Mesendoderm (in vitro differentiated cells): ENCODE measurements at regions not wholly inside any gene's neighbourhood (a gene's known extent, or its start where the extent isn't known, plus 50 kb on each side); places are given as distances from the start of the nearest gene placed in this dataset.

ENCODE experiments used
- DNase-seq: peaks from one replicate; pipeline ENCODE4 v3.0.0; 2013
- H2AK5ac ChIP-seq: 2 replicates; pipeline ENCODE4 v1.6.1; 2013; ENCODE audit warnings: low read length, inconsistent platforms
- H2BK120ac ChIP-seq: 2 replicates; pipeline ENCODE4 v1.6.1; 2013; ENCODE audit warnings: low read depth, mild to moderate bottlenecking, low read length, moderate library complexity, mixed read lengths
- H2BK15ac ChIP-seq: replicated peaks from 2 replicates; pipeline ENCODE4 v1.6.1; 2013; ENCODE audit warnings: low read depth, mild to moderate bottlenecking, moderate library complexity
- H2BK5ac ChIP-seq: 2 replicates; pipeline ENCODE4 v1.6.1; 2013; ENCODE audit warnings: low read length, inconsistent platforms
- H3K18ac ChIP-seq: 2 replicates; pipeline ENCODE4 v1.6.1; 2013; ENCODE audit warnings: mild to moderate bottlenecking, low read length, mixed read lengths
- H3K23ac ChIP-seq: one replicate; pipeline ENCODE4 v1.6.1; 2013; ENCODE audit warnings: low read length
- H3K27ac ChIP-seq: 2 replicates; pipeline ENCODE4 v1.5.1; 2013; ENCODE audit warnings: low read depth, mild to moderate bottlenecking, inconsistent platforms, low read length, moderate library complexity
- H3K27me3 ChIP-seq: 2 replicates; pipeline ENCODE4 v1.6.1; 2013; ENCODE audit warnings: low read length, control low read depth, mild to moderate bottlenecking, inconsistent platforms; ENCODE audit not compliant: insufficient read depth, poor library complexity
- H3K36me3 ChIP-seq: 2 replicates; pipeline ENCODE4 v1.6.1; 2013; ENCODE audit warnings: low read length, inconsistent platforms; ENCODE audit not compliant: control insufficient read depth, insufficient read depth
- H3K4ac ChIP-seq: one replicate; pipeline ENCODE4 v1.6.1; 2013; ENCODE audit warnings: low read depth, mild to moderate bottlenecking, low read length, moderate library complexity
- H3K4me1 ChIP-seq: 2 replicates; pipeline ENCODE4 v1.6.1; 2013; ENCODE audit warnings: low read depth, low read length, inconsistent platforms; ENCODE audit not compliant: control insufficient read depth
- H3K4me2 ChIP-seq: 2 replicates; pipeline ENCODE4 v1.6.1; 2013; ENCODE audit warnings: low read length
- H3K4me3 ChIP-seq: 2 replicates; pipeline ENCODE4 v1.5.1; 2013; ENCODE audit warnings: mild to moderate bottlenecking, low read length
- H3K56ac ChIP-seq: one replicate; pipeline ENCODE4 v1.6.1; 2013; ENCODE audit warnings: low read length
- H3K79me1 ChIP-seq: 2 replicates; pipeline ENCODE4 v1.6.1; 2013; ENCODE audit warnings: low read length, inconsistent platforms
- H3K79me2 ChIP-seq: 2 replicates; pipeline ENCODE4 v1.6.1; 2013; ENCODE audit warnings: mild to moderate bottlenecking, low read length; ENCODE audit not compliant: control insufficient read depth, insufficient read depth
- H3K9ac ChIP-seq: 2 replicates; pipeline ENCODE4 v1.6.1; 2013; ENCODE audit warnings: low read length, inconsistent platforms
- H4K5ac ChIP-seq: one replicate; pipeline ENCODE4 v1.6.1; 2013; ENCODE audit warnings: low read length
- H4K8ac ChIP-seq: one replicate; pipeline ENCODE4 v1.6.1; 2013; ENCODE audit warnings: low read depth, mild to moderate bottlenecking, control low read depth, low read length, moderate library complexity
- WGBS: extraction: QIAGEN DNeasy Blood & Tissue Kit; methylation state at CpG from one replicate; pipeline ENCODE4 v1.1.7; 2013; ENCODE audit warnings: low lambda C conversion rate, missing lambda C conversion rate; ENCODE audit not compliant: insufficient coverage; ENCODE audit errors: extremely low coverage; 5-methylcytosine and 5-hydroxymethylcytosine counted together

DNA sequence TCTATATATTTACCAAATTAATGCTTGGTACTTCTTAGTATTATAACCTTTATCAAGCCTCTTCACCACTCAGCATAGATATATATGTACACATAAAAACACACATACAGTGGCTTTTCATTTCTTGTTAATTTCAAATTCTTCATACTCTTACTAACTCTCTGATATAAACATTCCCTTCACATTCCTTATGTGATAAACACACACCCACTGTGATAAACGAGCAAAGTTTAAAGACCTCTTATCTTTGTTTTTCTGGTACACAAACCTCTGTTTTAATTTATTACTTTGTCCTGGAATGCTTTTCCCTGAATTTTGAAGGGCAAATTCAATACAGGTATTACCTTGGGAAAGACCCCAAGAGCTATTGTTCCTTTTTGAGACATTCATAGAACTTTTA is 379.1 kb upstream of the TMPRSS15 start:
- H3K79me2 ChIP-seq, result no peaks in the 10 kb centered on the region
- H3K9ac ChIP-seq, result no peak overlapping the region
- no peak overlapping the region for H2AK5ac ChIP-seq
- no peak overlapping the region for H3K4ac ChIP-seq
- H4K5ac ChIP-seq, result no peak overlapping the region
- H3K18ac ChIP-seq, result no peak overlapping the region
- no CpG with 5 or more reads among the region's 1 CpG for WGBS
- no peak overlapping the region for H3K4me2 ChIP-seq
- H3K36me3 ChIP-seq, result no peaks in the 10 kb centered on the region
- no peak overlapping the region for H3K56ac ChIP-seq
- H3K27ac ChIP-seq, result no peak overlapping the region
- no peak overlapping the region for H3K4me3 ChIP-seq
- H4K8ac ChIP-seq, result no peak overlapping the region
- no peak overlapping the region for H2BK120ac ChIP-seq
- H3K79me1 ChIP-seq, result no peaks in the 10 kb centered on the region
- H2BK15ac ChIP-seq, result no peak overlapping the region
- H2BK5ac ChIP-seq, result no peak overlapping the region
- DNase-seq, result no peak
- no peaks in the 10 kb centered on the region for H3K4me1 ChIP-seq
- no peak overlapping the region for H3K23ac ChIP-seq
- no peaks in the 10 kb centered on the region for H3K27me3 ChIP-seq

DNA sequence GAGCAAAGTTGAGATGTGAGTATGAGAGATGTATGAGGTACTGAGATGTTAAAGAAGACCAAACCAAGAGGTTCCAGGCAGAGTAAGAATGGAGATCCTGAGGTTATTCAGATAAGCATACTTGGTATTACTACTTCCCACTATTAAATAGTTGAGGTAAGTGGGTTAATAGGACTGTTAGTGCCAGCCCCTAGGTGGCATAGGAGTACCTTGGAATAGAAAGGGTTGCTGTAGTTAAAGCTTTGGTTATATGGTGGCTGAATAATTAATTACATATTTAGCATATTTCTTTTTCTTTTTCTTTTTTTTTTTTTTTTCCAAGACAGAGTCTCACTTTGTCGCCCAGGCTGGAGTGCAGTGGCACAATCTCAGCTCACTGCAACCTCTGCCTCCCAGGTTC is 397.9 kb upstream of the TMPRSS15 start:
- H3K79me1 ChIP-seq, result no peaks in the 10 kb centered on the region
- no peaks in the 10 kb centered on the region for H3K79me2 ChIP-seq
- H3K4me2 ChIP-seq, result no peak overlapping the region
- H3K27me3 ChIP-seq, result no peaks in the 10 kb centered on the region
- no peak overlapping the region for H3K27ac ChIP-seq
- no peak overlapping the region for H3K56ac ChIP-seq
- H2BK15ac ChIP-seq, result no peak overlapping the region
- no peak overlapping the region for H3K23ac ChIP-seq
- no peaks in the 10 kb centered on the region for H3K4me1 ChIP-seq
- H4K5ac ChIP-seq, result no peak overlapping the region
- H2BK120ac ChIP-seq, result no peak overlapping the region
- H3K18ac ChIP-seq, result no peak overlapping the region
- H2AK5ac ChIP-seq, result no peak overlapping the region
- DNase-seq, result peak; percentile 36
- H3K9ac ChIP-seq, result no peak overlapping the region
- H3K4me3 ChIP-seq, result no peak overlapping the region
- no peak overlapping the region for H4K8ac ChIP-seq
- no peak overlapping the region for H3K4ac ChIP-seq
- no CpG with 5 or more reads among the region's 1 CpG for WGBS
- H3K36me3 ChIP-seq, result no peaks in the 10 kb centered on the region
- no peak overlapping the region for H2BK5ac ChIP-seq

DNA sequence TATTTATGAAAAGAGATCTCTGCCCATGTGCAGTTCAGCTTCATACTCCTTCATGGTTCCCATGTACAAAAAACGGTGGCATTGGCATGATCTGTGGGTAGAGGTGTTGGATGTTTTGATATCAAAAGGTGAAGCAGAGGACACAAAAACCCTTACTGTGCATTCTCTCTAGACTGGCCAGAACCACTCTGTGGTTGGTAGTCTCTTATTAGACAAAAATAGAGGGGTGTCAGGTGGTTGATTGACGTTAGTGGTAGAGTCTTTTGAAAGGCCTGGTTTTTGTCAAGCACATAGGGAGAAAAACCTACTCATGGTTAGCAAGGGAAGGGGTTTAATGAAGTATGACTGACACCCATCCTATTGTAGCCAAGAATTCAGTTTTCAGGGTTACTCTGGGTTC is 400.0 kb upstream of the TMPRSS15 start:
- Histone ChIP-seq H2AK5ac (no peak overlapping the region), H4K5ac (no peak overlapping the region), H3K27me3 (no peaks in the 10 kb centered on the region), H3K4me2 (no peak overlapping the region), H3K27ac (no peak overlapping the region), H3K23ac (no peak overlapping the region), H2BK15ac (no peak overlapping the region), H2BK120ac (no peak overlapping the region), H3K79me2 (no peaks in the 10 kb centered on the region), H3K9ac (no peak overlapping the region), H3K18ac (no peak overlapping the region), H3K79me1 (no peaks in the 10 kb centered on the region), H4K8ac (no peak overlapping the region), H3K4me1 (no peaks in the 10 kb centered on the region), H3K36me3 (no peaks in the 10 kb centered on the region), H3K4ac (no peak overlapping the region), H2BK5ac (no peak overlapping the region), H3K4me3 (no peak overlapping the region), H3K56ac (no peak overlapping the region)
- WGBS, result no CpG with 5 or more reads among the region's 2 CpGs
- DNase-seq, result no peak

DNA sequence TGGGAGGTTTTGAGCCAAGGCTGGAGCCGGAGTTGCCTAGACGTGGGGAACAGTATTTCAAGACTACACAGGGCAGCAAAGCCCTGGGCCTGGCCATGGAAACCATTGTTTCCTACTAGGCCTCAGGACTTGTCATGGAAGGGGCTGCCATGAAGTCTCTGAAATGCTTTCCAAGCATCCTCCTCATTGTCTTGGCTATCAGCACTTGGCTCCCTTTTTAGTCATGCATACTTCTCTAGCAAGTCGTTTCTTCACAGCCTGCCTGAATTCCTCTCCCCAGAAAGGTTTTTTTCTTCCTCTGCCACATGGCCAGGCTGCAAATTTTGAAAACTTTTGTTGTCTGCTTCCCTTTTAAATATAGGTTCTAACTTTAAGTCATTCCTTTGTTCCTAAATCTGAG is 406.6 kb upstream of the TMPRSS15 start:
- no peak overlapping the region for H3K23ac ChIP-seq
- H2BK15ac ChIP-seq, result no peak overlapping the region
- DNase-seq, result peak; percentile 53
- H4K8ac ChIP-seq, result no peak overlapping the region
- no peaks in the 10 kb centered on the region for H3K4me1 ChIP-seq
- H2AK5ac ChIP-seq, result no peak overlapping the region
- H3K9ac ChIP-seq, result no peak overlapping the region
- no peak overlapping the region for H3K56ac ChIP-seq
- no peak overlapping the region for H4K5ac ChIP-seq
- no peaks in the 10 kb centered on the region for H3K79me1 ChIP-seq
- no peak overlapping the region for H3K4me2 ChIP-seq
- H3K27ac ChIP-seq, result no peak overlapping the region
- no peaks in the 10 kb centered on the region for H3K36me3 ChIP-seq
- H3K27me3 ChIP-seq, result no peaks in the 10 kb centered on the region
- H2BK5ac ChIP-seq, result no peak overlapping the region
- no peak overlapping the region for H3K4me3 ChIP-seq
- H3K79me2 ChIP-seq, result no peaks in the 10 kb centered on the region
- H3K18ac ChIP-seq, result no peak overlapping the region
- no peak overlapping the region for H3K4ac ChIP-seq
- H2BK120ac ChIP-seq, result no peak overlapping the region
- no CpG with 5 or more reads among the region's 3 CpGs for WGBS

DNA sequence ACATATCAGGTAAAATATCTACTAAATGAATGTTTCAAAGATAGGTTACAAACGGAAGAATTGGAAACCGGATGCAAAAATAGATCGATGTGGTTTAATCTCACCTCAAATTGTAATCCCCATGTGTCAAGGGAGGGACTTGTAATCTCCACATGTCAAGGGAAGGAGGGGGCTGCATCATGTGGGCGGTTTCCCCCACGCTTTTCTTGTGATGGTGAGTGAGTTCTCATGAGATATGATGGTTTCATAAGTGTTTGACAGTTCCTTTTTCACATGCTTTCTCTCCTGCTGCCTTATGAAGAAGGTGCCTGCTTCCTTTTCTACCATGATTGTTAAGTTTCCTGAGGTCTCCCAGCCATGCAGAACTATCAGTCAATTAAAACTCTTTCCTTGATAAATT is 408.7 kb upstream of the TMPRSS15 start:
- WGBS, result no CpG with 5 or more reads among the region's 5 CpGs
- Histone ChIP-seq H2BK15ac (no peak overlapping the region), H3K79me1 (no peaks in the 10 kb centered on the region), H3K18ac (no peak overlapping the region), H3K4me2 (no peak overlapping the region), H3K23ac (no peak overlapping the region), H3K9ac (no peak overlapping the region), H4K8ac (no peak overlapping the region), H3K4ac (no peak overlapping the region), H3K27me3 (no peaks in the 10 kb centered on the region), H3K4me3 (no peak overlapping the region), H2BK120ac (no peak overlapping the region), H3K79me2 (no peaks in the 10 kb centered on the region), H3K4me1 (no peaks in the 10 kb centered on the region), H3K56ac (no peak overlapping the region), H3K36me3 (no peaks in the 10 kb centered on the region), H2BK5ac (no peak overlapping the region), H2AK5ac (no peak overlapping the region), H3K27ac (no peak overlapping the region), H4K5ac (no peak overlapping the region)
- DNase-seq, result no peak

DNA sequence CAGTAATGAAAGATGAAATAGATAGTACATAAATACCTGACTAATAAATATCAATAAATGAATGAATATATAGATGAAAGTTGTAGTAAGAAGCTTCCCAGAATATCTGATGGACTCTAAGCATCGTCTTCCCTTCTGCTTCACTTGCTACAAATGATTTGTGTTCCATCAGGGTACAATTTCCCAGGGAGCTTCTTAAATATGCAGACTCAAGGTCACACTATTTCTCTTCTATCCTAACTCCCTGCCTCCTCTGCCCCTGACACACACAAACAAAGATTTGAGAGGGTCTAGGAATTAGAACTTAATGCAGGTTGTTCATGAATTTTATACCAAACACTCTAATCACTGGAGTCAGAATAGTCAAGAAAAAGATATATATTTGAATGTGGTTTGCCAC is 415.9 kb upstream of the TMPRSS15 start:
- H3K27ac ChIP-seq, result no peak overlapping the region
- no CpG with 5 or more reads among the region's 1 CpG for WGBS
- no peak overlapping the region for H4K8ac ChIP-seq
- H3K36me3 ChIP-seq, result no peaks in the 10 kb centered on the region
- H3K56ac ChIP-seq, result no peak overlapping the region
- no peak overlapping the region for H3K23ac ChIP-seq
- no peaks in the 10 kb centered on the region for H3K79me2 ChIP-seq
- no peak overlapping the region for H2BK15ac ChIP-seq
- H3K4ac ChIP-seq, result no peak overlapping the region
- no peak overlapping the region for H3K4me2 ChIP-seq
- H3K4me1 ChIP-seq, result no peaks in the 10 kb centered on the region
- no peak overlapping the region for H4K5ac ChIP-seq
- H3K79me1 ChIP-seq, result no peaks in the 10 kb centered on the region
- no peak overlapping the region for H2AK5ac ChIP-seq
- no peak overlapping the region for H3K4me3 ChIP-seq
- no peak for DNase-seq
- H3K18ac ChIP-seq, result no peak overlapping the region
- H2BK120ac ChIP-seq, result no peak overlapping the region
- H3K27me3 ChIP-seq, result no peaks in the 10 kb centered on the region
- no peak overlapping the region for H3K9ac ChIP-seq
- no peak overlapping the region for H2BK5ac ChIP-seq
